ENCODE measurements at regions not wholly inside any gene's neighbourhood (a gene's known extent, or its start where the extent isn't known, plus 50 kb on each side); places are given as distances from the start of the nearest gene placed in this dataset.

DNA sequence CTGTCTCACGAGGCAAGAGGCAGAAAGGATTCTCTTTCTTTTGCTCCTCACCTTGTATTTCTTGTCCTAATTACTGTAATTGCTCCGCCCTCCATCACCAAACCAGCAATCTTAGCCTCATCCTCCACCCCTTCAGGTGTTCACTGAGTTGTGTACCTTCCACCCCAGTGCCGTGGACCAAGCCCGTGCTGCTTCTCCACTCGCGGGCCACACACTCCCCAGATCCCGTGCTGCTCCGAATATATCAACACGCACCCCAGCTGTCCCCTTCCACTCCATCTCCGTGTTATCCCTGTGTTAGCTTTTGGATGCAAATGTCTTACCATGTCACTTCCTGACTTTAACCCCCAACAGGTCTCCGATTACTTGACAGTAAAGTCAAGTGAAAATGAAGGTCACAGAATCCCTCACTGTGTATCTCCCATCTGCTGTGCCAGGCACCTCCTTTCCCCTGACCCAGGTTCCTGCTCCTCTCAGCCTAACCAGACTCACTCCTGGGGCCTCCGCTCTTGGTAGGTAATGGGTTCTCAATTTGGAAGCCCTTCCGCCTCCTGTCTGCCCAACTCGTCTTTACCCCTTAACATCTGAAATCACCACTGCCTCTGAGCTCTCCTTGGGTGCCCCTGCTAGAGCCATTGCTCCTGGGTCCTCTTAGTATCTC lies 320.2 kb downstream of the MED10 start:
- TF ChIP-seq, protein P1, sequence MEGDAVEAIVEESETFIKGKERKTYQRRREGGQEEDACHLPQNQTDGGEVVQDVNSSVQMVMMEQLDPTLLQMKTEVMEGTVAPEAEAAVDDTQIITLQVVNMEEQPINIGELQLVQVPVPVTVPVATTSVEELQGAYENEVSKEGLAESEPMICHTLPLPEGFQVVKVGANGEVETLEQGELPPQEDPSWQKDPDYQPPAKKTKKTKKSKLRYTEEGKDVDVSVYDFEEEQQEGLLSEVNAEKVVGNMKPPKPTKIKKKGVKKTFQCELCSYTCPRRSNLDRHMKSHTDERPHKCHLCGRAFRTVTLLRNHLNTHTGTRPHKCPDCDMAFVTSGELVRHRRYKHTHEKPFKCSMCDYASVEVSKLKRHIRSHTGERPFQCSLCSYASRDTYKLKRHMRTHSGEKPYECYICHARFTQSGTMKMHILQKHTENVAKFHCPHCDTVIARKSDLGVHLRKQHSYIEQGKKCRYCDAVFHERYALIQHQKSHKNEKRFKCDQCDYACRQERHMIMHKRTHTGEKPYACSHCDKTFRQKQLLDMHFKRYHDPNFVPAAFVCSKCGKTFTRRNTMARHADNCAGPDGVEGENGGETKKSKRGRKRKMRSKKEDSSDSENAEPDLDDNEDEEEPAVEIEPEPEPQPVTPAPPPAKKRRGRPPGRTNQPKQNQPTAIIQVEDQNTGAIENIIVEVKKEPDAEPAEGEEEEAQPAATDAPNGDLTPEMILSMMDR (IDR thresholded peaks at IDR 0.05; ENCODE audit: borderline replicate concordance, extremely low read depth, low read length, poor library complexity, severe bottlenecking): no peak
- TF ChIP-seq EZH2 (IDR thresholded peaks at IDR 0.05; ENCODE audit: borderline replicate concordance, low read depth, low read length, severe bottlenecking): no peak
